ENCODE measurements at regions not wholly inside any gene's neighbourhood (a gene's known extent, or its start where the extent isn't known, plus 50 kb on each side); places are given as distances from the start of the nearest gene placed in this dataset.

DNA sequence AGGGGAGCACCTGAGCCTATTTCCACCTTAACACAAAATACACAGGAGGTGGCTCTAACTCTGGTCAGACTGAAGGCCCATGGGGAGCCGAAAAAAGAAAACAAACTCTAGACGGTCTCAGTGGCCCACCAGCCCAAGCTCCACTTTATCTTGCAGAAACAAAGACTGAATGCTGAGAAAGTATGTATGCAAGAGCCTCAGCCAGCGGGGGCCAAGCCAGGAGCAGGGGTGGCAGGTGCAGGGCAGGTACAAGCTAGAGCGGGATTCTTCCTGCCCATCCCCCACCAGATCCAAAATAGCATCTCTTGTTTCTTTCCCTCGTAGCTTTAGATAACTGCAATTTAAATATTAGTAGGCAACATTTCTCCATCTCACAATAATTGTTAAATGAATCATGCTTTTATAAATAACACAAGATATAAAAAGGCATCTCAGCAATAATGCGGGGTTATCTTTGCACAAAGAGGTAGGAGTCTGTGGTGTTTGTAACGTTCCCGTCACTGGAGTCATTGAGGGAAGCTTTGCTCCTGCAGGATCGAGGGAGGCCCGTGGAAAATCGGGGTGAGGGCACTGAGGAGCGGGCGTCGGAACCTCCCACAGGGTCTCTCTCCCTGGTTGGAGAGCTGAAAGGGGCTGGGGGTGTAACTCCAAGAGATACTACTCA, 418.0 kb downstream of the SHANK2 start:
- no peak for TF ChIP-seq POLR2A (IDR thresholded peaks at IDR 0.05; ENCODE audit: extremely low read depth, insufficient read length)
- TF ChIP-seq, protein P1, sequence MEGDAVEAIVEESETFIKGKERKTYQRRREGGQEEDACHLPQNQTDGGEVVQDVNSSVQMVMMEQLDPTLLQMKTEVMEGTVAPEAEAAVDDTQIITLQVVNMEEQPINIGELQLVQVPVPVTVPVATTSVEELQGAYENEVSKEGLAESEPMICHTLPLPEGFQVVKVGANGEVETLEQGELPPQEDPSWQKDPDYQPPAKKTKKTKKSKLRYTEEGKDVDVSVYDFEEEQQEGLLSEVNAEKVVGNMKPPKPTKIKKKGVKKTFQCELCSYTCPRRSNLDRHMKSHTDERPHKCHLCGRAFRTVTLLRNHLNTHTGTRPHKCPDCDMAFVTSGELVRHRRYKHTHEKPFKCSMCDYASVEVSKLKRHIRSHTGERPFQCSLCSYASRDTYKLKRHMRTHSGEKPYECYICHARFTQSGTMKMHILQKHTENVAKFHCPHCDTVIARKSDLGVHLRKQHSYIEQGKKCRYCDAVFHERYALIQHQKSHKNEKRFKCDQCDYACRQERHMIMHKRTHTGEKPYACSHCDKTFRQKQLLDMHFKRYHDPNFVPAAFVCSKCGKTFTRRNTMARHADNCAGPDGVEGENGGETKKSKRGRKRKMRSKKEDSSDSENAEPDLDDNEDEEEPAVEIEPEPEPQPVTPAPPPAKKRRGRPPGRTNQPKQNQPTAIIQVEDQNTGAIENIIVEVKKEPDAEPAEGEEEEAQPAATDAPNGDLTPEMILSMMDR (IDR thresholded peaks at IDR 0.05; ENCODE audit: low read depth, low read length), result no peak
- TF ChIP-seq, protein P2, sequence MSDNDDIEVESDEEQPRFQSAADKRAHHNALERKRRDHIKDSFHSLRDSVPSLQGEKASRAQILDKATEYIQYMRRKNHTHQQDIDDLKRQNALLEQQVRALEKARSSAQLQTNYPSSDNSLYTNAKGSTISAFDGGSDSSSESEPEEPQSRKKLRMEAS (IDR thresholded peaks at IDR 0.05; ENCODE audit: low read depth, low read length), result no peak

Data from NB4 (cell line).